GM18951 (cell line): ENCODE measurements at regions not wholly inside any gene's neighbourhood (a gene's known extent, or its start where the extent isn't known, plus 50 kb on each side); places are given as distances from the start of the nearest gene placed in this dataset.

Experiments used
- POLR2A ChIP-seq: IDR thresholded peaks from 4 replicates; pipeline ENCODE4 v1.6.1; 2011; ENCODE audit warnings: mild to moderate bottlenecking; ENCODE audit not compliant: insufficient read length, insufficient read depth; ENCODE audit errors: extremely low read depth
- in situ Hi-C: fragments of 300-500 bp; cut with MboI; formaldehyde crosslinking; loops from one replicate; pipeline ENCODE4 v1.12.0; 2022; ENCODE audit warnings: low sequenced_read_pairs, mixed read lengths, inconsistent platforms; ENCODE audit not compliant: unreplicated experiment

- no peak for TF ChIP-seq POLR2A
- in situ Hi-C loops: no loop called here
Observed at GRCh38 chr6:134425513-134425912, 107.6 kb upstream of the SGK1 start.

GRCh38 chr6:134424798-134425170, 106.9 kb upstream of the SGK1 start:
- in situ Hi-C loops: no loop called here
- no peak for TF ChIP-seq POLR2A

GRCh38 chr6:134424165-134424797, 106.4 kb upstream of the SGK1 start:
- TF ChIP-seq POLR2A: no peak
- in situ Hi-C loops: no loop called here

GRCh38 chr6:134422426-134423231, 104.7 kb upstream of the SGK1 start:
- in situ Hi-C loops: no loop called here
- no peak for TF ChIP-seq POLR2A

GRCh38 chr6:134421501-134421900, 103.6 kb upstream of the SGK1 start:
- no peak for TF ChIP-seq POLR2A
- in situ Hi-C loops: no loop called here

GRCh38 chr6:134420614-134421181, 102.8 kb upstream of the SGK1 start:
- TF ChIP-seq POLR2A: no peak
- in situ Hi-C loops: no loop called here

- no peak for TF ChIP-seq POLR2A
- in situ Hi-C loops: no loop called here
Observed at GRCh38 chr6:134419716-134420115, 101.8 kb upstream of the SGK1 start.

- in situ Hi-C loops: no loop called here
Observed at GRCh38 chr6:134416418-134417154, 98.7 kb upstream of the SGK1 start.

GRCh38 chr6:134415656-134416055, 97.7 kb upstream of the SGK1 start:
- in situ Hi-C loops: no loop called here
- TF ChIP-seq POLR2A: no peak

More at GRCh38 chr6:134416418-134417154, 98.7 kb upstream of the SGK1 start:
- no peak for TF ChIP-seq POLR2A

- TF ChIP-seq POLR2A: no peak
- in situ Hi-C loops: no loop called here
Observed at GRCh38 chr6:134415194-134415593, 97.3 kb upstream of the SGK1 start.

GRCh38 chr6:134414793-134415192, 96.9 kb upstream of the SGK1 start:
- in situ Hi-C loops: no loop called here
- no peak for TF ChIP-seq POLR2A

- TF ChIP-seq POLR2A: no peak
- in situ Hi-C loops: no loop called here
Observed at GRCh38 chr6:134413241-134413643, 95.3 kb upstream of the SGK1 start.

GRCh38 chr6:134410541-134410940, 92.6 kb upstream of the SGK1 start:
- in situ Hi-C loops: no loop called here
- TF ChIP-seq POLR2A: no peak
